SKM-1 (cell line): ENCODE measurements at regions not wholly inside any gene's neighbourhood (a gene's known extent, or its start where the extent isn't known, plus 50 kb on each side); places are given as distances from the start of the nearest gene placed in this dataset.

ENCODE experiments used
- DNase-seq: peaks from one replicate; lab custom pipeline; 2025; ENCODE audit not compliant: unreplicated experiment; lab: John Stamatoyannopoulos, UW

DNA sequence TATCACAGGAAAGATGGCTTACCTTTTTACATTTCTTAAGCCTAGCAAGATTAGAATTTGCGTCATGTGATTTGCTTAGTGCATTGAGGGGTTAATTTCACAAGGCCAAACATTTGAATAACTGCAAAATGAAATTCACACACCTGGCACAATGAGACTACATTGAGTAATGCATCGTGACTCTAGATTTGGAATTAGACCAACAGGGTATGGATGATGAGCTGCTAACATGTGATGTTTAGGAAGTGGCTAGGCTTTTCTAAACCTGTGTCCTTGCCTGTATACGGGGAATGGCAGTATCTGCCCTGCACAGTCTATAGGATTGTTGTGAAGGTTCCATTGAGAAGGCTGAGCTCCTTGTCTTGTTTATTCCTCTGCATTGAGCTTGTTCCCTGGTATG lies 160.1 kb downstream of the MFSD1 start:
- DNase-seq: no peak

GRCh38 chr3:158970006-158970405 lies 168.2 kb downstream of the MFSD1 start:
- DNase-seq: no peak

GRCh38 chr3:158974904-158975303 lies 173.1 kb downstream of the MFSD1 start:
- DNase-seq: no peak

DNA sequence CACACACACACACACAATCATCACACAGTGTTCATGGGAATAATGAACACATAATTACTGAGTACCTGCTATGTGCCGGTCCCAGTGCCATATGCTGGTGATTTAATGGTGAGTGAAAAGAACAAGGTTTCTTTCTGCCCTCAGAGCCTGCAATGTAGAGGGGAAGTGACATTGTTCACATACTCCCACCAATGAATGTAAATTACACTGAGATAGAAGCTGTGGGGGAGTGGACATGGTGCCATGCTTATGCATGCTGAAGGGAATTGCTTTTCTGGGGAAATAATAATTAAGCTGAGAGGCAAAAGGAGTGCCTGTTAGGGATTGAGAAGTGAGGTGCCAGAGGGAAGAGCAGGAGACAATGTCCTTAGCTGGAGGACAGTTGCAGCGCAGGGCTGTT lies 175.1 kb downstream of the MFSD1 start:
- no peak for DNase-seq

GRCh38 chr3:158977497-158977896 lies 175.6 kb downstream of the MFSD1 start:
- DNase-seq: no peak

DNA sequence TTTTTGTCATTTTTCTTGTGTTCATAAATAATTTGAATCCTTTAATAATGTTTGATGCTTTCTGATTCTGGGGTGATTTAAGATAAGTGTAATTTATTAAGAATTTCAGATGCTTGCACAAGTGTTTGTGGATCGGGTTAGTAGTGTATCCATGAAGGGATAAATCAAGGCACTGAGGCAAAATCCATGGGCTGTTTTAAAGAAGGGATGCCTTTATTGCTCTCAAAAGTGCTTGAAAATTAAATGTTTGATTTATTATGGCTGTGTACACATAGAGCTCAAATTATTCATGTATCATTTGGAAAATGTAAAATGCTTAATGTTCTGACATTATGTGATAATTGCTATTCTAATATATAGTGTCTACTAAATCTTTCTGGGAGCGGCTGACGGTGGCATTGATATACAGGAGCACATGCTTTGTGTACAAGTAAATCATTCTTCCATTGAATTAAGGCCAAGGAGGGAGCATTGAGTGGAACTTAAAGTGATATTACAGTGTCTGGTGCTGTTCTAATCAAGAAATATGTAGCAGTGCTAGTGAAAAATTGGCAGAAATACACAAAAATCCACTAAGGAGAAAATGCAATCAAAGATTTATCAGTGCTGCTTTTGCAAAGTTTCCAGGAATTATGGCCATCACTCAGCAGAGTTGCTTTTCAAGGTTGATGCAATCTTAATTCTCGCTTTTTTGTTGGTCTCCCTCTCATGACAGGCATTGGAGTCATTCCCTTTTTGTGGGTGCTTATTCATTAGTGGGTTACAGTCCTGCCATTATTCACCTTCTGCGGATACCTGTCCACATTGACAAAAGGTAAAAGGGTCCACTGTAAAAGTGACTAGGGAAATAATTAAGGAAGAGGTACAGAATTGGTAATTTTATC lies 181.6 kb downstream of the MFSD1 start:
- DNase-seq: no peak

GRCh38 chr3:158991146-158991705 lies 189.4 kb downstream of the MFSD1 start:
- DNase-seq: no peak

DNA sequence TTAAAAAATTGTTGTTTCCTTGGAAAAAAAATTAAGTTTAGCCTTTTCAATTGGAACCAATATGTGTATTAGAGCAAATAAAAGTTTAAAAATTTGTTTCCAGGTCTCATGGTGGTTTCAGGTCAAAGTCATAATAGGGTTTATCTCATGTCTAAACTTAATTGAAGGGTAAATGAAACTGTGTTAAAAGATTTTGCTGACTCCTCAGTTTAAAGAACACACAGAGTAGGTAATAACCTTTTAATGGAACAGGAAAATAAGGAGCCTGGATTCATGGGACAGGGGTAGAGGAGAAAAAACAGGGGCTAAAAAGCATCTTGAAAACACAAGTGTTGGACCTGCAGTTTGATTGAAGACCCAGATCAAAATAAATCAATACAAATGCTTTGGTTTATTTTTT lies 190.6 kb downstream of the MFSD1 start:
- DNase-seq: no peak

DNA sequence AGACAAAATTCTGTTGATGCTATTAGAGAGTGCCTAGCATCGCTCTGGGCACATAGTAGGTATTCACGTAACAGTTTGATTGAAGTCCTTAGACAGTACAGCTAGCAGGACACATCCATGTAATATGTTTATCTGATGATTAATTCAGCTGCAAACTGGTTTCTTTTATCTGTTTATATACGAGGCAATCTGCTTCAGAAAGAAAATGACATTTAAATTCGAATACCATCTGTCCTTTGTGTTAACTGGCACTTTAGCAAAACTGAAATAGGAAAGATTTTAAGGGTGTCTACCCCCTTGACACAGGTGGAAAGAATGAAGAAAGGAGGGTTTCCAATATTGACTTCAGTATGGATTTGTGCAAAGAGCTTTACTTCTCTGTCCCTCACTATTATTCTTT lies 192.5 kb downstream of the MFSD1 start:
- no peak for DNase-seq

GRCh38 chr3:159001711-159002110 lies 199.9 kb downstream of the MFSD1 start:
- no peak for DNase-seq

DNA sequence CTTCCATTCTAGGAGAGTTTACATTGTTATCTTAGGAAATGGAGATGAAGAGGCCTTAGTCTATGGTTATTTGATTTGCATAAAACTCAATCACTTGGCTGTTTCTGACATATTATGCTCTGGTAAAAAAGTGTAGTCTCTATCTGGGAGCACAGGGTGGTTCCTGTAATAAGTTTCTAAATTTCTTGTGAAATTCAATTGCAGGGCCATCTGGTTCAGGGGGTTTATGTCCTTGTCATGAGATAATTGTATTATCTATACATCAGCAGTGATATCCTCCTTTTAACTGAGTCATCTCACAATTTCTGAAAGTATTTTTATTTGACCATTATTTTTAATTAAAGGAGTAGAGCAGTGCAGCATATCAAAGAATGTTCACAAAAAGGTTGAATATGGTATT lies 203.3 kb downstream of the MFSD1 start:
- DNase-seq: no peak

- DNase-seq: no peak
Measured at GRCh38 chr3:159007331-159007730, 205.5 kb downstream of the MFSD1 start.

DNA sequence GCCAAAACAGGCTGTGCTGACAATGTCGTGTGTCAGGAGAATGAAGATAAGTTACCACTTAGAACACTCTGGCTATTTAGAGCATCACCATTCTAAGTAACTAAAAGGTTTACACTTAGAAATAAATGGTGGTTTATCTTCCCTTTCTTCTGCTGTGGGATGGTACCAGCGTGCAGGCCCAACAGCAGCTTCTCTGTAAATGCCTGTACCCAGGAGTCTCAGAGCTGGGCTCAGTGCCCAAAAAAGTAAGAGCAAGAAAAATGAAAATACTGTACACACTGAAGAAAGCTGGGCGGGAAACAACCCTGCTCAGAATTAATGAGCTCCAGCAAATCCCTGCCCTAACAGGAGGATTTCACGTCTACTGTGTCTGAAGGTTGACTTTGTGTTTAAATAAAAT lies 206.5 kb downstream of the MFSD1 start:
- DNase-seq: no peak

GRCh38 chr3:159018341-159018740 lies 216.5 kb downstream of the MFSD1 start:
- DNase-seq: no peak

DNA sequence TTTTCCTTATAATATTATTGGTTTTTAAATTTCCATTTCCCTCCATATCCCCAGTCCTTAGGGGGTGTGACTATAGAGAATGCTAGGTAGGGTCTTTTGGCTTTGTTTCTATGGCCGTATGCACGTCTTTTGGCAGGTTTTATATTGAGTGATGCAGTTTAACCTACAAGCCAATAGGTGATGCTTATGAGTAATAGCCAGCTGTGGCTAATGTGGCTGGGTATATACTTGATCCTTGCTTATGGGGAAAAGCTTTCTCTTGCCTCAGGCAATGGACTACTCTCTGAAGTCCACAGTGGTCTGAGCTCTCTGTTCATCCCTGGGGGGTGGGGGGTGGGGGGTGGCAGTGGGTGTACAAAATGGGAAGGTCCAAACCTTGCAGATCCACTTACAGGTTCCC lies 223.9 kb downstream of the MFSD1 start:
- no peak for DNase-seq

DNA sequence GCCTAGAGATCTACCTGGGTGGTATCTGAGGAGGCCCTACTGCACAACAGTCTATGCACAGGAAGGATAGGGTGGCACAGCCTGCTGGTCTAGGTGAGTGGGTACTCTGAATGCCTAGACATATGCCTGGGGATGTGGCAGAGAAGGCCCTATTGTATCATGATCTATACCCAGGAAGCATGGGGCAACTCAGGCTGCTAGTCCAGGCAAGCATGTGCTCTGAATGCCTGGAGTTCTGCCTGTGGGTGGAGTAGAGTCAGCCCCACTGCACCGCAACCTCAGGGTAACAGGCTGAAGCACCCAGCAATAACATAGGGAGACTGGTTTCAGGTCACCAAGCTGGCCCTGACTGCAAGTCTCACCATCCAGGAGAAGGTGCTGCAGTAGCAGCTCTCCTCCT lies 224.7 kb downstream of the MFSD1 start:
- no peak for DNase-seq

- DNase-seq: no peak
Measured at GRCh38 chr3:159028706-159029105, 226.9 kb downstream of the MFSD1 start.

DNA sequence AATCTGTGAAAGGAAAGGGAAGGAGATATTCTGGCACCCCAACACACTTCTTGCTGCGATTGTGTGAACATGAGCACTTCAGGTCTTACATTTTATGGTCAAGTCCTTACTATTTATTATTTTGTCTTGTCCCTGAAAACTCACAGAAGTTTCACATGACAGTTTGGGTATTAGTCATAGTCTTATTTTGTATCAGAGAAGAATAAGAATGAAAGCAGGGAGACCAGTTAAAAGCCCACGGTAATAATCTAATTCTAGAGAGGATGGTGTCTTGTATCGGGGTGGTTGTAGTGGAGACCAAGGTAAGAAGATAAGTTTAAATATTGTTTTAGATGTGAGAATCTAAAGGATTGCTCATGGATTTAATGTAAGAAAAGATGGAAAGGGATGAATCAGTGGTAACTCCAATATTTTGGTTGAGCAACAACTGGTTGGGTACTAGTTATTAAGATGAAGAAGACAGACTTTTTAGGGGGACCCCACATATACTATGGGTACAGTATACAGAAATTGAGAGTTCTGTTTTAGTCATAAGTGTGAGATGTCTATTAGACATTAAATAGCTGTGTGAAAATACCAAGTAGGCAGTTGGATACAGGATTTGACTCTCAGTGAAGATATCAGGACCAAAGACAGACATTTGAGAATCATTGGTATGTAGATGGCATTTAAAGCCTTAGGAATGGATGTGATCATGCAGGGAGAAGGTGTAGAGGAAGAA lies 227.6 kb downstream of the MFSD1 start:
- no peak for DNase-seq

GRCh38 chr3:159030138-159030670 lies 228.3 kb downstream of the MFSD1 start:
- DNase-seq: no peak

DNA sequence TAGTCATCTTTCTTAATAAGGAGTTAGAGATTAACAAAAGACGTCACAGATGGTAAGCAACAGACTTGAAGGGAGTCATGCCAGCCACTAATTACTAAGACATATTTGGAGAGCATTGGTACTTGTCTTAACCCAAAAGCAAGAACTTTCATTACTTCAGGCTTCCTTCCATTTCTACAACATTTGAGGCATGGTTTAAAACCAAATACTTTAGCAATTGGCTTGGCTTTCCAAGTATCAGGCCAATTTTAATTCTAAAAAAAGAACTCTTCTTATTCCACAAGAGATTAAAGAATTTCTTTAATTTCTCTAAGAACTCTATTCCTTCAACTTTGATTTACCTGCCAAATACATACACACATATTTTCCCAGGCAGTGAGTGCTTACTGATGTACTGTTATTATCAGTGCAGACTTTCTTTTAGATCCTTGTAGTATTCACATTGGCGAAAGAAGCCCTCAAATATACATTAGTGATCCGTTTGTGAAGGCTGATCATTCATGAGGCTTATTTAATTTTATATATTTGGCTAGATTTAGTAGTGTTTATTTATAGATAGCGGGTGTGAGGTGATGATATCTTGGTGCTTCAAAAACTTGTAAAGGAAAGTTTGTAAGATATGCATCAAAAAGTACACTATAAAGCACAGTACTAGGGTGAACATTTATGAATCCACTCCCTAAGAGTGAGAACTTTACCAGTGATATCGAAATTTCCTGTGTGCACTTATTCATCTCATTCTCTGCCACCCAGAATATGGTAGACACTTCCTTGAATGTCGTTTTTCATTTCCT lies 229.2 kb downstream of the MFSD1 start:
- DNase-seq: no peak

- no peak for DNase-seq
Measured at GRCh38 chr3:159032311-159032710, 230.5 kb downstream of the MFSD1 start.
